Lower lobe of right lung (tissue), 2 donors: ENCODE measurements at regions not wholly inside any gene's neighbourhood (a gene's known extent, or its start where the extent isn't known, plus 50 kb on each side); places are given as distances from the start of the nearest gene placed in this dataset.

Experiments
- ATAC-seq, 2 donors: fragments of 200-7000 bp; cut with Tn5 transposase; one replicate each; pipeline ENCODE4 v1.9.1; 2020 to 2022; ENCODE audit warnings: mild to moderate bottlenecking in 2 of 2, moderate library complexity in 2 of 2
- DNase-seq: peaks from one replicate; pipeline ENCODE4 v3.0.0-alpha.2; 2020
- H3K27ac ChIP-seq: fragments of 200-600 bp; one replicate; pipeline ENCODE4 v1.8.0; 2022
- H3K27me3 ChIP-seq: fragments of 200-600 bp; one replicate; pipeline ENCODE4 v1.8.0; 2022; ENCODE audit warnings: low read depth
- H3K36me3 ChIP-seq: fragments of 200-600 bp; one replicate; pipeline ENCODE4 v1.8.0; 2022; ENCODE audit warnings: mild to moderate bottlenecking
- H3K4me1 ChIP-seq: fragments of 200-600 bp; one replicate; pipeline ENCODE4 v1.8.0; 2022
- H3K4me3 ChIP-seq: fragments of 200-600 bp; one replicate; pipeline ENCODE4 v1.8.0; 2022; ENCODE audit warnings: mild to moderate bottlenecking
- H3K9me3 ChIP-seq: fragments of 200-600 bp; one replicate; pipeline ENCODE4 v1.8.0; 2022
- CTCF ChIP-seq: fragments of 200-600 bp; IDR thresholded peaks from one replicate; pipeline ENCODE4 v1.8.0; 2022; ENCODE audit warnings: antibody characterized with exemption, mild to moderate bottlenecking
- intact Hi-C: fragments of 100-400 bp; cut with DNase I; formaldehyde crosslinking; loops from one replicate; pipeline ENCODE4 v1.11.0; 2022
- donor health status: DM: no; HTN: yes; CAD: no; lungs with severe emphysema.

DNA sequence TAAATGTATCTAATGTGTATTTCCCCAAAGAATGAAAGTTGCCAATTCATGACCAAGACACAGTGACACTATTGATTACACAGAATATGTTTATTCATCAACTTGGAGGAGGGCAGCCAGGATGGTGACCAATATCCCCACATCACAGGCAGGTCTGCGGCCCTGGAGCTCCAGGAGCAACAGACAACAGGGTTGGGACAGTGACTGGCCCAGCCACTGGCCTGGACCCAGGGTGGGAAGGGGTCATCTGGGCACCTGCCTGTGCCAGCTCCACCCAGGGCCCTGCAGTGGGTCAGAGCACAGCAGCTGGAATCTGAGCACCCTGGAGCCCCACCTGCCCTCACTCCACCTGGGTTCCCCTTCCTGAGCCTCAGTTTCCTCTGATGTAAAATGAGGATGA lies 466.1 kb downstream of the MATN1 start:
- no peak for DNase-seq
- TF ChIP-seq CTCF = no peak
- Histone ChIP-seq H3K4me1 (no peaks in the 10 kb centered on the region), H3K27ac (no peak overlapping the region), H3K4me3 (no peak overlapping the region), H3K36me3 (no peaks in the 10 kb centered on the region), H3K9me3 (no peaks in the 10 kb centered on the region), H3K27me3 (peaks cover 8% of the 10 kb centered on the region)
- no peak for ATAC-seq
- intact Hi-C loops = no loop called here

DNA sequence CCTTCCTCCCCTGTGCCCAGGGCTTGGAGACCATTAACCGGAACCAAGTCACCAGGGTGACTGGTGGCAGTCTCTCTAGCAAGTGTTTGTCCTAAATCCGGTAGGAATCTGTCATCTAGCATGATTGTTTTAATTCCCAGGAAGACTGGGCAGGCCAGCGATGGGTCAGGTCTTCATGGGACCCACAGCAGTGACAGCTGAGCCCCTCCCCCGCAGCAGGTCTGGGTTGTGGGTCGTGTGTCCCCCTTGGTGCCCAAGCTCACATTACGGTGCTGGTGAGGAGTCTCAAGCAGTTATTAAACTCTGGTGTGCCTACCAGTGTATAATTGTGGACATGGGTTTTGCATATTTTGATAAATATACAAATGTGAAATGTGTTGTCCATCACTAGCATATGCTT lies 466.5 kb downstream of the MATN1 start:
- no peaks in the 10 kb centered on the region for H3K4me1 ChIP-seq
- no peak overlapping the region for H3K4me3 ChIP-seq
- intact Hi-C loops = no loop called here
- no peak for ATAC-seq
- H3K36me3 ChIP-seq = no peaks in the 10 kb centered on the region
- TF ChIP-seq CTCF = no peak
- no peak overlapping the region for H3K27ac ChIP-seq
- H3K27me3 ChIP-seq = peaks cover 12% of the 10 kb centered on the region
- H3K9me3 ChIP-seq = no peaks in the 10 kb centered on the region
- no peak for DNase-seq

GRCh38 chr1:30255111-30255724 lies 468.2 kb downstream of the MATN1 start:
- intact Hi-C loops = no loop called here

DNA sequence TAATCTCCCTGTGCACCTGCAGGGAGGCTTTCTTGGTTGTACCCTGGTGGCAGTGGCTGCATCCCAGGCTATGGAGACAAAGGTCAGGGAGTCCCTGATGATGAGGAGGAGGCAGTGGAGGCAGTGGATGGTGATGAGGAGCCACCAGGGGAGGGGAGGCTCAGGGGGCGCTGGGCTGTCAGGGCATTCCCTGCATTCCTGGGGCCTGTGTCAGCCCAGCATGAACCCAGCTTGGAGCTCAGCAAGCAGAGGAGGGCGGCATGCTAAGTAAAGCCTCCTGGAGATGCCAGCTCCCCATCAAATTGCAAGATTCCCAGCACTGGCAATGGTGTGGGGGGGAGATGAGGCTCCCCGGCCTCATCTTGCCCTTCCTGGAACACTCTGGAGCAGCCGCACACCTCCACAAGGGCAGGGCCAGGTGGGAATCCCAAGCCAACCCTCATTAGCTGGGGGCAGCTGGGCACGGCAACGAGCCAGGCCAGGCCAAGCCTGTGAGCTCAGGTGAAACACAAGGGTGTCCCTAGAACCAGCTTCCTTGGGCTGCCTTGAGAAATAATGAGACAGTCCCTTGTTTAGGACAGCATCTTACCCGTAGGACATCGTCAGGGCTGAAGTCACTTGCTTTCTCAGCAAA lies 469.5 kb downstream of the MATN1 start:
- DNase-seq (no peak), ATAC-seq (no peak)
- Histone ChIP-seq H3K9me3 (no peaks in the 10 kb centered on the region), H3K4me3 (no peak overlapping the region), H3K36me3 (no peaks in the 10 kb centered on the region), H3K27ac (no peak overlapping the region), H3K27me3 (peaks cover 22% of the 10 kb centered on the region), H3K4me1 (no peaks in the 10 kb centered on the region)
- no peak for TF ChIP-seq CTCF
- intact Hi-C loops = no loop called here

More at GRCh38 chr1:30255111-30255724, 468.2 kb downstream of the MATN1 start:
- Histone ChIP-seq H3K27ac (no peak overlapping the region), H3K4me1 (no peaks in the 10 kb centered on the region), H3K4me3 (no peak overlapping the region), H3K9me3 (no peaks in the 10 kb centered on the region), H3K36me3 (no peaks in the 10 kb centered on the region), H3K27me3 (peaks cover 14% of the 10 kb centered on the region)
- no peak for ATAC-seq
- TF ChIP-seq CTCF = no peak
- no peak for DNase-seq

- no peak for DNase-seq
- Histone ChIP-seq H3K27ac (no peak overlapping the region), H3K4me3 (no peak overlapping the region), H3K9me3 (no peaks in the 10 kb centered on the region), H3K4me1 (no peaks in the 10 kb centered on the region), H3K27me3 (peaks cover 22% of the 10 kb centered on the region), H3K36me3 (no peaks in the 10 kb centered on the region)
- no peak for ATAC-seq
- intact Hi-C loops = no loop called here
- TF ChIP-seq CTCF = no peak
Measured at GRCh38 chr1:30253361-30253760, 470.0 kb downstream of the MATN1 start.
